ENCODE measurements at regions not wholly inside any gene's neighbourhood (a gene's known extent, or its start where the extent isn't known, plus 50 kb on each side); places are given as distances from the start of the nearest gene placed in this dataset.

DNA sequence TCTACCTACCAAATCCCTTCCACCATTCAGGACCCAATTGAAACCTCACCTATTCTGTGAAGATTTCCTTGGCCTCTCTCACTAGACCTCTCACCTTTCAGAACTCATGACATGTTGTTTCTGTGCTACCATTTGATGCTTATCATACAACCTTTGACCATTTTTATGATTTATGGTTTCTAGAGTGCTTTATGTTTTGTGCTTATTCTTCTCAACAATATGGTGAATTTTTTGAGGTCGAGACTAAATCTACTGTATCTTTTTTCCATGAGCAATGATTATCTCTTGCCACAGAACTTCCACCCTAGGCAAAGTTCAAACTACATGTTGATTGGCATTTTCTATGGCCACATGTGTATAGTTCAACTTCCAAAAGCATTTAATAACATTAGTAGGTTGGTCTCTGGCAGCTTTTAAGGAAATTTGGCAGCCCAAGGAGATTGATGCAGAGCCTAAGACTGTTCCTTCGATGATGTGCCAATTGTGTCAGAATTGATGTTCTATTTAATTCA is 84.9 kb downstream of the OLIG3 start:
- 65 to 76% methylated on average over 2 of the region's 2 CpGs for WGBS, 2 donors
- TF ChIP-seq POLR2A (IDR thresholded peaks at IDR 0.05) (no peak), CTCF (IDR thresholded peaks at IDR 0.05) (no peak)
- no peaks in the 10 kb centered on the region for H3K9me3 ChIP-seq
- no peaks in the 10 kb centered on the region for H3K36me3 ChIP-seq (replicated peaks in 1 of 2; ENCODE audit: insufficient read depth in 1 of 2, low read depth in 2 of 2)
- no peak for ATAC-seq
- intact Hi-C loops (cut with DNase I): no loop called here
- H3K27me3 ChIP-seq: no peaks in the 10 kb centered on the region
- no peaks in the 10 kb centered on the region for H3K4me1 ChIP-seq
- no peak for DNase-seq
- no peak overlapping the region for H3K27ac ChIP-seq
- no peak overlapping the region for H3K4me3 ChIP-seq

GRCh38 chr6:137407816-137408215 is 86.4 kb downstream of the OLIG3 start:
- no peak for ATAC-seq
- Histone ChIP-seq H3K27ac (no peak overlapping the region), H3K4me1 (peaks cover 9% of the 10 kb centered on the region), H3K9me3 (no peaks in the 10 kb centered on the region), H3K4me3 (no peak overlapping the region), H3K27me3 (no peaks in the 10 kb centered on the region), H3K36me3 (replicated peaks in 1 of 2; ENCODE audit: insufficient read depth in 1 of 2, low read depth in 2 of 2) (no peaks in the 10 kb centered on the region)
- TF ChIP-seq POLR2A (IDR thresholded peaks at IDR 0.05) (no peak), CTCF (IDR thresholded peaks at IDR 0.05) (no peak)
- 65 to 76% methylated on average over 1 of the region's 1 CpG for WGBS, 2 donors
- intact Hi-C loops (cut with DNase I): no loop called here
- DNase-seq: no peak

- H3K4me3 ChIP-seq: no peak overlapping the region
- TF ChIP-seq POLR2A (IDR thresholded peaks at IDR 0.05): no peak
- no peak for TF ChIP-seq CTCF (IDR thresholded peaks at IDR 0.05)
- peaks cover 9% of the 10 kb centered on the region for H3K4me1 ChIP-seq
- H3K27ac ChIP-seq: no peak overlapping the region
- DNase-seq (no peak), ATAC-seq (no peak)
- H3K36me3 ChIP-seq (replicated peaks in 1 of 2; ENCODE audit: insufficient read depth in 1 of 2, low read depth in 2 of 2): no peaks in the 10 kb centered on the region
- intact Hi-C loops (cut with DNase I): no loop called here
- H3K27me3 ChIP-seq: no peaks in the 10 kb centered on the region
- H3K9me3 ChIP-seq: no peaks in the 10 kb centered on the region
Observed at GRCh38 chr6:137405806-137406205, 88.4 kb downstream of the OLIG3 start.

DNA sequence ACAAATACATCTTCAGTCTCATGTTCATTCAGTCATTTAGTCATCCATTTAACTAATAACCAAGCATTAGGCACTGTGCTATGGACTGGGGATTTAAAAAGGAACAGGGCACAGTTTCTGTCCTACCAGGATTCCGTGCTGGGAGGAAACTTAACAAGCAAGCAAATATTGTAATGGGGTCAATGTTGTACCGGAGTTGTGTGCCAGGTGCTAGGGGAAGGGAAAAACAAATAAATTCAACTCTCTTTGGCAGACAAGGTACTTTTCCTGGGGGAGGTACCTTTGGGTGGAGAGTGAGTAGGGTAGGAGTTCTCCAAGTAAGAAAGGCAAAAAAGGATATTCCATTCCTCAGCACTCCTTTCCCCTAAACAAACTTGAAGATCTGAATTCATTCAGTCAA is 90.3 kb downstream of the OLIG3 start:
- Histone ChIP-seq H3K9me3 (no peaks in the 10 kb centered on the region), H3K4me1 (peaks cover 9% of the 10 kb centered on the region), H3K36me3 (replicated peaks in 1 of 2; ENCODE audit: insufficient read depth in 1 of 2, low read depth in 2 of 2) (no peaks in the 10 kb centered on the region), H3K27me3 (no peaks in the 10 kb centered on the region), H3K4me3 (no peak overlapping the region), H3K27ac (no peak overlapping the region)
- intact Hi-C loops (cut with DNase I): no loop called here
- no peak for TF ChIP-seq POLR2A (IDR thresholded peaks at IDR 0.05)
- no peak for TF ChIP-seq CTCF (IDR thresholded peaks at IDR 0.05)
- DNase-seq (no peak), ATAC-seq (no peak)
- WGBS, 2 donors: 18 to 23% methylated on average over 2 of the region's 2 CpGs

- H3K36me3 ChIP-seq (replicated peaks in 1 of 2; ENCODE audit: insufficient read depth in 1 of 2, low read depth in 2 of 2): no peaks in the 10 kb centered on the region
- no peak for DNase-seq
- 83 to 88% methylated on average over 6 of the region's 6 CpGs for WGBS, 2 donors
- intact Hi-C loops (cut with DNase I): no loop called here
- no peaks in the 10 kb centered on the region for H3K9me3 ChIP-seq
- TF ChIP-seq CTCF (IDR thresholded peaks at IDR 0.05): no peak
- no peak for TF ChIP-seq POLR2A (IDR thresholded peaks at IDR 0.05)
- H3K4me3 ChIP-seq: no peak overlapping the region
- ATAC-seq: no peak
- no peak overlapping the region for H3K27ac ChIP-seq
- peaks cover 9% of the 10 kb centered on the region for H3K4me1 ChIP-seq
- no peaks in the 10 kb centered on the region for H3K27me3 ChIP-seq
Observed at GRCh38 chr6:137403443-137403842, 90.8 kb downstream of the OLIG3 start.

Measured in body of pancreas (tissue), 4 donors.